GM21367 (cell line): ENCODE measurements at regions not wholly inside any gene's neighbourhood (a gene's known extent, or its start where the extent isn't known, plus 50 kb on each side); places are given as distances from the start of the nearest gene placed in this dataset.
"Not testable (repeated sequence)": the region's sequence is repeated elsewhere in the genome, so short reads cannot be mapped to it uniquely, and the experiment has no call there.

Source experiments
- ATAC-seq: cut with Tn5 transposase; IDR thresholded peaks from one replicate; pipeline ENCODE4 v1.9.1; 2021; ENCODE audit not compliant: unreplicated experiment

GRCh38 chr15:66959875-66960274, 105.5 kb upstream of the SMAD3 start:
- ATAC-seq: no peak

GRCh38 chr15:66960519-66960918, 104.9 kb upstream of the SMAD3 start:
- ATAC-seq: no peak

GRCh38 chr15:66961407-66961884, 104.0 kb upstream of the SMAD3 start:
- no peak for ATAC-seq

GRCh38 chr15:66961901-66962300, 103.5 kb upstream of the SMAD3 start:
- no peak for ATAC-seq

GRCh38 chr15:66962522-66962921, 102.9 kb upstream of the SMAD3 start:
- ATAC-seq: no peak

- no peak for ATAC-seq
These were observed 102.3 kb upstream of the SMAD3 start for GRCh38 chr15:66963084-66963483.

- ATAC-seq: no peak
These were observed 101.7 kb upstream of the SMAD3 start for GRCh38 chr15:66963710-66964109.

GRCh38 chr15:66964111-66964738, 101.2 kb upstream of the SMAD3 start:
- no peak for ATAC-seq

- no peak for ATAC-seq
These were observed 100.6 kb upstream of the SMAD3 start for GRCh38 chr15:66964791-66965190.

- ATAC-seq: no peak
These were observed 100.1 kb upstream of the SMAD3 start for GRCh38 chr15:66965201-66965900.

- ATAC-seq: no peak
These were observed 99.1 kb upstream of the SMAD3 start for GRCh38 chr15:66966256-66966655.

- no peak for ATAC-seq
These were observed 96.4 kb upstream of the SMAD3 start for GRCh38 chr15:66968806-66969596.

- ATAC-seq: not testable (repeated sequence)
These were observed 91.3 kb upstream of the SMAD3 start for GRCh38 chr15:66974131-66974530.

GRCh38 chr15:66976106-66976640, 89.2 kb upstream of the SMAD3 start:
- ATAC-seq: not testable (repeated sequence)

GRCh38 chr15:66980326-66980725, 85.1 kb upstream of the SMAD3 start:
- not testable (repeated sequence) for ATAC-seq

GRCh38 chr15:66981771-66982170, 83.6 kb upstream of the SMAD3 start:
- ATAC-seq: no peak

GRCh38 chr15:66982250-66982649, 83.2 kb upstream of the SMAD3 start:
- no peak for ATAC-seq

- no peak for ATAC-seq
These were observed 82.6 kb upstream of the SMAD3 start for GRCh38 chr15:66982816-66983215.

GRCh38 chr15:66985653-66986052, 79.7 kb upstream of the SMAD3 start:
- no peak for ATAC-seq

GRCh38 chr15:66986951-66987350, 78.5 kb upstream of the SMAD3 start:
- ATAC-seq: no peak

- ATAC-seq: no peak
These were observed 72.3 kb upstream of the SMAD3 start for GRCh38 chr15:66993090-66993489.
